A549 (cell line): ENCODE measurements at regions not wholly inside any gene's neighbourhood (a gene's known extent, or its start where the extent isn't known, plus 50 kb on each side); places are given as distances from the start of the nearest gene placed in this dataset.

Experiments
- ATAC-seq, 2 experiments: fragments of 200-7000 bp in 1 of 2; fragments of >200 bp in 1 of 2; cut with Nextera tagmentation in 1 of 2; cut with Tn5 transposase in 1 of 2; 3 replicates each; pipeline versions ENCODE4 v1.8.0 to v1.9.1; 2018 to 2020; ENCODE audit warnings: mild to moderate bottlenecking in 1 of 2, moderate library complexity in 1 of 2
- CTCF ChIA-PET: fragments of 300-600 bp; sonication (Branson Sonifier 250); formaldehyde crosslinking; extraction: SDS; loops from one replicate; lab custom pipeline; 2021; ENCODE audit warnings: antibody characterized with exemption, inconsistent platforms; lab: Yijun Ruan, JAX
- POLR2A ChIA-PET: fragments of 350-600 bp; formaldehyde crosslinking; extraction: SDS; loops from one replicate; lab custom pipeline; 2021; ENCODE audit warnings: antibody characterized with exemption, inconsistent platforms; lab: Yijun Ruan, JAX
- DNase-seq, 2 experiments: peaks; one replicate each; pipeline versions ENCODE4 v3.0.0 to v3.0.0-alpha.2; 2011 to 2016; ENCODE audit warnings: low read depth in 1 of 2, low spot score in 1 of 2
- FAIRE-seq: peaks from 2 replicates; lab custom pipeline; 2011; peaks lifted over from hg19 to GRCh38; lab: Jason Lieb, UNC
- H3K27ac ChIP-seq, 2 experiments: fragments of >200 bp; sonication (Bioruptor Twin); formaldehyde crosslinking; 3 replicates each; pipeline ENCODE4 v1.5.1; 2016 to 2017
- H3K4me1 ChIP-seq: fragments of >200 bp; sonication (Bioruptor Twin); formaldehyde crosslinking; 3 replicates; pipeline ENCODE4 v1.6.1; 2016
- H3K4me2 ChIP-seq: fragments of >200 bp; sonication (Bioruptor Twin); formaldehyde crosslinking; 3 replicates; pipeline ENCODE4 v1.6.1; 2016
- H3K4me3 ChIP-seq: fragments of >200 bp; sonication (Bioruptor Twin); formaldehyde crosslinking; 3 replicates; pipeline ENCODE4 v1.5.1; 2016
- H3K9me3 ChIP-seq: fragments of >200 bp; sonication (Bioruptor Twin); formaldehyde crosslinking; 3 replicates; pipeline ENCODE4 v1.6.1; 2016
- CBX2 ChIP-seq: fragments of 200-600 bp; sonication (generic); IDR thresholded peaks from 2 replicates; pipeline ENCODE4 v1.6.1; 2016; ENCODE audit warnings: low read depth, mild to moderate bottlenecking, borderline replicate concordance
- CBX8 ChIP-seq: fragments of 200-600 bp; sonication (generic); IDR thresholded peaks from 2 replicates; pipeline ENCODE4 v1.6.1; 2016
- CHD4 ChIP-seq: fragments of 200-600 bp; sonication (generic); IDR thresholded peaks from 2 replicates; pipeline ENCODE4 v1.6.1; 2016; ENCODE audit warnings: antibody characterized with exemption, mild to moderate bottlenecking, borderline replicate concordance
- EHF ChIP-seq: fragments of 250-450 bp; sonication (Bioruptor Pico); IDR thresholded peaks from 2 replicates; pipeline ENCODE4 v1.5.0; 2020; ENCODE audit warnings: mild to moderate bottlenecking
- ESRRA ChIP-seq: fragments of 150-350 bp; IDR thresholded peaks from 2 replicates; pipeline ENCODE4 v1.6.1; 2014; ENCODE audit warnings: mild to moderate bottlenecking, low read length, borderline replicate concordance
- FOSB ChIP-seq: fragments of 250-450 bp; sonication (Bioruptor Pico); IDR thresholded peaks from 2 replicates; pipeline ENCODE4 v1.5.0; 2020; ENCODE audit warnings: mild to moderate bottlenecking, moderate library complexity
- FOXS1 ChIP-seq: fragments of 250-450 bp; sonication (Bioruptor Pico); IDR thresholded peaks from 2 replicates; pipeline ENCODE4 v1.5.0; 2020; ENCODE audit warnings: mild to moderate bottlenecking, moderate library complexity
- HOXA7 ChIP-seq: fragments of 250-450 bp; sonication (Bioruptor Pico); IDR thresholded peaks from 2 replicates; pipeline ENCODE4 v1.5.0; 2020; ENCODE audit warnings: mild to moderate bottlenecking, moderate library complexity
- HOXB13 ChIP-seq: fragments of 250-450 bp; sonication (Bioruptor Pico); IDR thresholded peaks from 2 replicates; pipeline ENCODE4 v1.5.0; 2020; ENCODE audit warnings: low read depth, mild to moderate bottlenecking, moderate library complexity
- JUN ChIP-seq, 2 experiments: fragments of >200 bp; sonication (Bioruptor Twin); formaldehyde crosslinking; IDR thresholded peaks; 2 replicates in 1 of 2; 3 replicates in 1 of 2; pipeline ENCODE4 v1.6.1; 2016 to 2017
- KDM1A ChIP-seq: fragments of 200-600 bp; sonication (generic); IDR thresholded peaks from 2 replicates; pipeline ENCODE4 v1.6.1; 2016; ENCODE audit warnings: low read depth, mild to moderate bottlenecking
- MAZ ChIP-seq: fragments of 150-350 bp; IDR thresholded peaks from 2 replicates; pipeline ENCODE4 v1.6.1; 2014; ENCODE audit warnings: antibody characterized with exemption, low read depth, low read length, borderline replicate concordance
- MYC ChIP-seq: IDR thresholded peaks from 2 replicates; pipeline ENCODE4 v1.6.1; 2012; ENCODE audit warnings: mild to moderate bottlenecking, inconsistent platforms, low read length, improper control_type of control experiment, borderline replicate concordance
- NPAS2 ChIP-seq: fragments of 250-450 bp; sonication (Bioruptor Pico); IDR thresholded peaks from 2 replicates; pipeline ENCODE4 v1.8.0; 2022; ENCODE audit warnings: mild to moderate bottlenecking, moderate library complexity, borderline replicate concordance
- RAD21 ChIP-seq, 2 experiments: fragments of >200 bp in 1 of 2; sonication (Bioruptor Twin) in 1 of 2; formaldehyde crosslinking in 1 of 2; IDR thresholded peaks in 1 of 2; conservative IDR thresholded peaks in 1 of 2; 2 replicates in 1 of 2; 3 replicates in 1 of 2; pipeline ENCODE4 v1.6.1; 2012 to 2018; ENCODE audit warnings: inconsistent platforms in 1 of 2
- SMC3 ChIP-seq: fragments of >200 bp; sonication (Bioruptor Twin); formaldehyde crosslinking; IDR thresholded peaks from 3 replicates; pipeline ENCODE4 v1.6.1; 2018; ENCODE audit warnings: inconsistent platforms
- TFCP2L1 ChIP-seq: fragments of 250-450 bp; sonication (Bioruptor Pico); IDR thresholded peaks from 2 replicates; pipeline ENCODE4 v1.5.0; 2021; ENCODE audit warnings: mild to moderate bottlenecking
- ZC3H11A ChIP-seq: fragments of 450-650 bp; IDR thresholded peaks from 2 replicates; pipeline ENCODE4 v1.6.1; 2014; ENCODE audit warnings: antibody characterized with exemption, mild to moderate bottlenecking
- ZSCAN20 ChIP-seq: fragments of 250-450 bp; sonication (Bioruptor Pico); IDR thresholded peaks from 2 replicates; pipeline ENCODE4 v1.8.0; 2022; ENCODE audit warnings: mild to moderate bottlenecking, moderate library complexity
- WGBS: methylation state at CpG from one replicate; pipeline ENCODE4 v1.1.6; 2017; ENCODE audit errors: missing lambda C conversion rate; 5-methylcytosine and 5-hydroxymethylcytosine counted together
- TF ChIP-seq, protein P1 (sequence below): fragments of 200-600 bp; sonication (generic); IDR thresholded peaks from 2 replicates; pipeline ENCODE4 v1.6.1; 2016; ENCODE audit warnings: antibody characterized with exemption, mild to moderate bottlenecking, moderate library complexity
- TF ChIP-seq, protein P2 (sequence below): fragments of >200 bp; sonication (Bioruptor Twin); formaldehyde crosslinking; IDR thresholded peaks from 3 replicates; pipeline ENCODE4 v1.5.1; 2016
- TF ChIP-seq, protein P3 (sequence below): fragments of 250-450 bp; sonication (Bioruptor Pico); IDR thresholded peaks from 2 replicates; pipeline ENCODE4 v1.5.0; 2021; ENCODE audit warnings: mild to moderate bottlenecking, moderate library complexity, borderline replicate concordance
- TF ChIP-seq, protein P4 (sequence below): fragments of 150-350 bp; IDR thresholded peaks from 2 replicates; pipeline ENCODE4 v1.6.1; 2014; ENCODE audit warnings: low read depth, mild to moderate bottlenecking, low read length

DNA sequence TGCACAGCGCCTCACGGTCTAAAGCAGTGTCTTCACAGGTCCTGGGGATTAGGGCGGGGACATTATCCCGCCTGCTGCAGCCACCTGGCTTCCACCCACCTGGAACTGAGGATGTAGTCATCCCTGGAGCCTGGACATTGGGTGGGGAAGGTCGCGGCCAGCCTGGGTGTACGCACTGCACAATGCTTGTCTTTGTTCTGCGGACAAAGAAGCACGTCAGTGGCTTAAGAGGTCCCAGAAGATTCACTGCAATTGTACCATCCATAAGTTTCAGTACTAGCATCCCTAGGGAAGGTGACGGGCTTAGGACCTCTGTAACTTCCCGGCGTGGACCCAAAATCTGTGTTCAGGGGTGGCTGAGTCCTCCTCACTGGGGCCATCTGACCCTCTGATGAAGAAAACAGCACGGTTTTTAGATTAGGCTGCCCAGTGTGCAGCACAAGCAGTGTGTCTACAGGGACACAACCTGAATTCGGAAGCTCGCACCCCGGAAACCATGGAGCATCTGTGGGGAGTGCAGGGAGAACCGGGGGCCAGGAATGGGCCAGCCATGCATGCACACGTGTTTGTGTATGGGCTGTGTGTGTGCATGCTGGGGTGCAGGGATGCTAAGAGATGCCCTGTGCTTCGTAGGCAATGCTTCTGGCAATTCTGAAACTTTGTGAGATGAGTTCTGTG is 342.6 kb upstream of the B3GAT1 start:
- no peaks in the 10 kb centered on the region for H3K4me1 ChIP-seq
- POLR2A ChIA-PET: no interaction called here
- CTCF ChIA-PET: no interaction called here
- TF ChIP-seq FOXS1 (CRISPR knock-in tag) (no peak), CBX2 (no peak), MYC (no peak), ESRRA (no peak), ZC3H11A (no peak), TFCP2L1 (CRISPR knock-in tag) (no peak), HOXA7 (CRISPR knock-in tag) (no peak), MAZ (no peak), HOXB13 (no peak)
- TF ChIP-seq, protein P1, sequence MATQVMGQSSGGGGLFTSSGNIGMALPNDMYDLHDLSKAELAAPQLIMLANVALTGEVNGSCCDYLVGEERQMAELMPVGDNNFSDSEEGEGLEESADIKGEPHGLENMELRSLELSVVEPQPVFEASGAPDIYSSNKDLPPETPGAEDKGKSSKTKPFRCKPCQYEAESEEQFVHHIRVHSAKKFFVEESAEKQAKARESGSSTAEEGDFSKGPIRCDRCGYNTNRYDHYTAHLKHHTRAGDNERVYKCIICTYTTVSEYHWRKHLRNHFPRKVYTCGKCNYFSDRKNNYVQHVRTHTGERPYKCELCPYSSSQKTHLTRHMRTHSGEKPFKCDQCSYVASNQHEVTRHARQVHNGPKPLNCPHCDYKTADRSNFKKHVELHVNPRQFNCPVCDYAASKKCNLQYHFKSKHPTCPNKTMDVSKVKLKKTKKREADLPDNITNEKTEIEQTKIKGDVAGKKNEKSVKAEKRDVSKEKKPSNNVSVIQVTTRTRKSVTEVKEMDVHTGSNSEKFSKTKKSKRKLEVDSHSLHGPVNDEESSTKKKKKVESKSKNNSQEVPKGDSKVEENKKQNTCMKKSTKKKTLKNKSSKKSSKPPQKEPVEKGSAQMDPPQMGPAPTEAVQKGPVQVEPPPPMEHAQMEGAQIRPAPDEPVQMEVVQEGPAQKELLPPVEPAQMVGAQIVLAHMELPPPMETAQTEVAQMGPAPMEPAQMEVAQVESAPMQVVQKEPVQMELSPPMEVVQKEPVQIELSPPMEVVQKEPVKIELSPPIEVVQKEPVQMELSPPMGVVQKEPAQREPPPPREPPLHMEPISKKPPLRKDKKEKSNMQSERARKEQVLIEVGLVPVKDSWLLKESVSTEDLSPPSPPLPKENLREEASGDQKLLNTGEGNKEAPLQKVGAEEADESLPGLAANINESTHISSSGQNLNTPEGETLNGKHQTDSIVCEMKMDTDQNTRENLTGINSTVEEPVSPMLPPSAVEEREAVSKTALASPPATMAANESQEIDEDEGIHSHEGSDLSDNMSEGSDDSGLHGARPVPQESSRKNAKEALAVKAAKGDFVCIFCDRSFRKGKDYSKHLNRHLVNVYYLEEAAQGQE: no peak
- TF ChIP-seq, protein P2, sequence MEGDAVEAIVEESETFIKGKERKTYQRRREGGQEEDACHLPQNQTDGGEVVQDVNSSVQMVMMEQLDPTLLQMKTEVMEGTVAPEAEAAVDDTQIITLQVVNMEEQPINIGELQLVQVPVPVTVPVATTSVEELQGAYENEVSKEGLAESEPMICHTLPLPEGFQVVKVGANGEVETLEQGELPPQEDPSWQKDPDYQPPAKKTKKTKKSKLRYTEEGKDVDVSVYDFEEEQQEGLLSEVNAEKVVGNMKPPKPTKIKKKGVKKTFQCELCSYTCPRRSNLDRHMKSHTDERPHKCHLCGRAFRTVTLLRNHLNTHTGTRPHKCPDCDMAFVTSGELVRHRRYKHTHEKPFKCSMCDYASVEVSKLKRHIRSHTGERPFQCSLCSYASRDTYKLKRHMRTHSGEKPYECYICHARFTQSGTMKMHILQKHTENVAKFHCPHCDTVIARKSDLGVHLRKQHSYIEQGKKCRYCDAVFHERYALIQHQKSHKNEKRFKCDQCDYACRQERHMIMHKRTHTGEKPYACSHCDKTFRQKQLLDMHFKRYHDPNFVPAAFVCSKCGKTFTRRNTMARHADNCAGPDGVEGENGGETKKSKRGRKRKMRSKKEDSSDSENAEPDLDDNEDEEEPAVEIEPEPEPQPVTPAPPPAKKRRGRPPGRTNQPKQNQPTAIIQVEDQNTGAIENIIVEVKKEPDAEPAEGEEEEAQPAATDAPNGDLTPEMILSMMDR: no peak
- TF ChIP-seq, protein P3, sequence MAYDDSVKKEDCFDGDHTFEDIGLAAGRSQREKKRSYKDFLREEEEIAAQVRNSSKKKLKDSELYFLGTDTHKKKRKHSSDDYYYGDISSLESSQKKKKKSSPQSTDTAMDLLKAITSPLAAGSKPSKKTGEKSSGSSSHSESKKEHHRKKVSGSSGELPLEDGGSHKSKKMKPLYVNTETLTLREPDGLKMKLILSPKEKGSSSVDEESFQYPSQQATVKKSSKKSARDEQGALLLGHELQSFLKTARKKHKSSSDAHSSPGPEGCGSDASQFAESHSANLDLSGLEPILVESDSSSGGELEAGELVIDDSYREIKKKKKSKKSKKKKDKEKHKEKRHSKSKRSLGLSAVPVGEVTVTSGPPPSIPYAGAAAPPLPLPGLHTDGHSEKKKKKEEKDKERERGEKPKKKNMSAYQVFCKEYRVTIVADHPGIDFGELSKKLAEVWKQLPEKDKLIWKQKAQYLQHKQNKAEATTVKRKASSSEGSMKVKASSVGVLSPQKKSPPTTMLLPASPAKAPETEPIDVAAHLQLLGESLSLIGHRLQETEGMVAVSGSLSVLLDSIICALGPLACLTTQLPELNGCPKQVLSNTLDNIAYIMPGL (CRISPR knock-in tag): no peak
- TF ChIP-seq, protein P4, sequence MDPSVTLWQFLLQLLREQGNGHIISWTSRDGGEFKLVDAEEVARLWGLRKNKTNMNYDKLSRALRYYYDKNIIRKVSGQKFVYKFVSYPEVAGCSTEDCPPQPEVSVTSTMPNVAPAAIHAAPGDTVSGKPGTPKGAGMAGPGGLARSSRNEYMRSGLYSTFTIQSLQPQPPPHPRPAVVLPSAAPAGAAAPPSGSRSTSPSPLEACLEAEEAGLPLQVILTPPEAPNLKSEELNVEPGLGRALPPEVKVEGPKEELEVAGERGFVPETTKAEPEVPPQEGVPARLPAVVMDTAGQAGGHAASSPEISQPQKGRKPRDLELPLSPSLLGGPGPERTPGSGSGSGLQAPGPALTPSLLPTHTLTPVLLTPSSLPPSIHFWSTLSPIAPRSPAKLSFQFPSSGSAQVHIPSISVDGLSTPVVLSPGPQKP: no peak
- TF ChIP-seq, all 56 proteins: peak for 0
- no peak for ATAC-seq
- no peak overlapping the region for H3K4me2 ChIP-seq
- no peak for FAIRE-seq
- no peaks in the 10 kb centered on the region for H3K9me3 ChIP-seq
- 13% methylated on average over 4 of the region's 19 CpGs for whole genome bisulfite sequencing
- no peak for DNase-seq
- H3K4me3 ChIP-seq: no peak overlapping the region
- H3K27ac ChIP-seq: no peak overlapping the region

DNA sequence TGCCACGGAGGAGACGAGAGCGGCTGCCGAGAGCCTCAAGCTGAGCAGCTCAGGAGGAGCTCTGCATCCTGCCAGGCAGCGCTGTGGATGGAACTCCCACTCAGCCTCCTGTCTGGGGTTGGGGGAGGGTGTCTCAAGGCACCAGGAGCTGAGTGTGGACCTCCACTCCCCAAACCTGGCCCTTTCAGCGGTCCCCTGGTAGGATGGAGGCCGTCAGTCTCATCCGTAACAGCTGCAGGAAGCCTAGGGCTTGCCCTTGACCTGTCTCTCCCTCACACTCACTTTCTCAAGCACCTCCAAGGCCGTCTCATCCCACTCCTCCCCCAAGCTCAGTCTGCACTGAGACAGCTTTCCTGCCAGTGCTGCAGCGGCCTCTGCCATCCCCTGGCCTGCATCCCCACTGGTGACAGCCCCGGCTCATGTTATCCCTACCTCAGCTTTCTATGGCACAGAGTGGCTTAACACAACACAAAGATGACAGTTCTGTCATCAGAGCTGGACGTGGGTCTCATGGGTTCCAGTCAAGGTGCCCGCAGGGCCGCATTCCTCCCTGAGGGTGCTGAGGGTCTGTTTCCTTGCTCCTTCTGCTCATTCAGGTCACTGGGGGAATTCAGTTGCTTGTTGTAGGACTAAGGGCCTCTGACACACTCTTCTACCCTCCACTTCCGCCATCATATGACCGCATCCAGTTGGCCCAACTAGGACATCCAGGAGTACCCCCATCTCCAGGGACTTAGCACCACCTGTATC is 341.9 kb upstream of the B3GAT1 start:
- FAIRE-seq (no peak), ATAC-seq (no peak), DNase-seq (no peak)
- Histone ChIP-seq H3K4me2 (no peak overlapping the region), H3K9me3 (no peaks in the 10 kb centered on the region), H3K27ac (no peak overlapping the region), H3K4me3 (no peak overlapping the region), H3K4me1 (no peaks in the 10 kb centered on the region)
- ChIA-PET CTCF (no interaction called here), POLR2A (no interaction called here)
- WGBS: 26% methylated on average over 11 of the region's 16 CpGs
- TF ChIP-seq KDM1A (no peak), FOSB (no peak), ZSCAN20 (no peak), CBX8 (no peak), CHD4 (no peak), SMC3 (no peak), EHF (CRISPR knock-in tag) (no peak), NPAS2 (CRISPR knock-in tag) (no peak), TFCP2L1 (CRISPR knock-in tag) (no peak), RAD21 (conservative IDR thresholded peaks at IDR 0.05 in 1 of 2, IDR thresholded peaks at IDR 0.05 in 1 of 2) (no peak), JUN (IDR thresholded peaks at IDR 0.05) (no peak)
- TF ChIP-seq, protein P1: no peak
